ENCODE measurements at regions not wholly inside any gene's neighbourhood (a gene's known extent, or its start where the extent isn't known, plus 50 kb on each side); places are given as distances from the start of the nearest gene placed in this dataset.
"Not testable (repeated sequence)": the region's sequence is repeated elsewhere in the genome, so short reads cannot be mapped to it uniquely, and the experiment has no call there.

DNA sequence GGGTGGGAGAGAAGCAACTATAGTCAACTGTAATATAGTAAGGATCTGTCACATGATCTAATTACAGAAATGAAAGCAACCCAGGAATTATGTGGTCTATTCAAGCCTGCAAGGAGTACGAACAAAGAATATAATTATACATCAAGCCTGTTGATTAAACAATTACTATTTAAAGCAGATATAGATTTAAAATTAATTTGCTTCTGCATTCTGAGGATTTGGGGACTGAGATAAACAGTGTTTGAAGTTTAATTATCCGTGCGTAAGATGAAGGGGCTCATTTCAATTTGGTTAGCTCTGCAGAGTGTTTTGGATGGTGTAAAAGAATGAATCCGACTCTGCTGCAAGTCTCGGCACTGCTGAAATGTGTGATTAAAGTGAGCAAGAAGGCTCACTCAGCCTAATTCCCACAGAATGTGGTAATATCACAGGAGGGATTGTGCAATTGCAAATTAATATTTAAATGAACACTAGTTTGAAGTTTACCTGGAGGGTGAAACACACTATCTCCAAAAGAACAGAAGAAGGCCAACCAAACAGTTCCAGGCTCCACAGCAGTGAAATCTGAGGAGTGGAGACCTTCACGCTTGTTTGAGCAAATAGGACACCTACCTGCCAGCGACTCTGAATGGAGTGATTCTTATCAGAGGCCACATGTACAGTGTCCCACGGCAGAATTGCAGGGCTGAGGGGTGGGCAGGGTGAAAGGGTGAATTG is 420.6 kb upstream of the SLC30A5 start:
- Mint-ChIP-seq H3K27ac (no peak overlapping the region), H3K9me3 (no peaks in the 10 kb centered on the region), H3K36me3 (ENCODE audit: low read depth) (no peaks in the 10 kb centered on the region), H3K4me1 (ENCODE audit: low read depth) (peaks cover 7% of the 10 kb centered on the region), H3K27me3 (no peaks in the 10 kb centered on the region), H3K4me3 (no peak overlapping the region)
- DNase-seq = no peak

DNA sequence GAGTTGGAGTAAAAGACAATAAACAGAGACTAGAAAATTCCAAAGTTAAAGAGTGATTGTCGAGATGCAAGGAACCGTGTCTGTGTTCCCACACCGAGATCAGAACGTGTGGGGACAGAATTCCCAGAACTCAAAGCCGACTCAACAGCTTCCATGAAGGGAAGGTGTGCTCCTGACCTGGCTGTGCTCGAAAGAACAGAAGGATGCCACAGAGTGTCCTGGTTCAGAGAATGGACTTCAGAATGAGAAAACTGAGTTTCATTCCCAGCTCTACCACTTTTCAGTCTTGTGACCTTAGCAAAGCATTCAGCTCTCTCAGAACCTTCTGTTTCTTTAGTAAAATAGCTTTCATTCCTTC is 420.0 kb upstream of the SLC30A5 start:
- Mint-ChIP-seq H3K27ac (no peak overlapping the region), H3K4me1 (ENCODE audit: low read depth) (peaks cover 6% of the 10 kb centered on the region), H3K36me3 (ENCODE audit: low read depth) (no peaks in the 10 kb centered on the region), H3K9me3 (no peaks in the 10 kb centered on the region), H3K4me3 (no peak overlapping the region), H3K27me3 (no peaks in the 10 kb centered on the region)
- no peak for DNase-seq

DNA sequence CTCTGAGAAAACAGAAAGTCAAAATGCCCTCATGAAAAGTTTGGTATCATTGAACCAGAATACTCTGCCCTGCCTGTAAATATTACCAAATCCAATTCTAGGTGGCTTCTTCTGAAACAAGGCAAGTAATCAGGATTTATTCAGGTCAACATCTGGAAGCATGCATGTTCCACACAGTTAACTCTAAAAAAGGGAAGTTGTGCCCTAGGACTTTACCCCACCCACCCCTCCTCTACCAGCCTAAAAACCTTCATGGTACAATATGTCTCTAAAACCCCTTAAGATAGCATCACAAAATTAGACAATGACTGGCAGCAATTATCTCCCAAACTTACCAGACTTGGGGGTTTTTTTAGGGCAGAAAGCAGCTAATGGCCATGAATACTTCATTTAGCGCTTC is 414.8 kb upstream of the SLC30A5 start:
- H3K27me3 Mint-ChIP-seq = no peaks in the 10 kb centered on the region
- H3K9me3 Mint-ChIP-seq = no peaks in the 10 kb centered on the region
- no peaks in the 10 kb centered on the region for H3K36me3 Mint-ChIP-seq (ENCODE audit: low read depth)
- no peak overlapping the region for H3K4me3 Mint-ChIP-seq
- no peak overlapping the region for H3K27ac Mint-ChIP-seq
- no peaks in the 10 kb centered on the region for H3K4me1 Mint-ChIP-seq (ENCODE audit: low read depth)
- DNase-seq = no peak

- no peaks in the 10 kb centered on the region for H3K9me3 Mint-ChIP-seq
- H3K4me3 Mint-ChIP-seq = no peak overlapping the region
- H3K27me3 Mint-ChIP-seq = no peaks in the 10 kb centered on the region
- no peaks in the 10 kb centered on the region for H3K4me1 Mint-ChIP-seq (ENCODE audit: low read depth)
- DNase-seq = no peak
- H3K36me3 Mint-ChIP-seq (ENCODE audit: low read depth) = no peaks in the 10 kb centered on the region
- H3K27ac Mint-ChIP-seq = no peak overlapping the region
These were observed 413.4 kb upstream of the SLC30A5 start for GRCh38 chr5:68680366-68680765.

GRCh38 chr5:68681929-68682328 is 411.9 kb upstream of the SLC30A5 start:
- no peaks in the 10 kb centered on the region for H3K27me3 Mint-ChIP-seq
- no peak overlapping the region for H3K4me3 Mint-ChIP-seq
- DNase-seq = no peak
- H3K27ac Mint-ChIP-seq = no peak overlapping the region
- no peaks in the 10 kb centered on the region for H3K4me1 Mint-ChIP-seq (ENCODE audit: low read depth)
- H3K9me3 Mint-ChIP-seq = no peaks in the 10 kb centered on the region
- H3K36me3 Mint-ChIP-seq (ENCODE audit: low read depth) = no peaks in the 10 kb centered on the region

GRCh38 chr5:68682400-68683160 is 411.2 kb upstream of the SLC30A5 start:
- Mint-ChIP-seq H3K9me3 (no peaks in the 10 kb centered on the region), H3K36me3 (ENCODE audit: low read depth) (no peaks in the 10 kb centered on the region), H3K4me1 (ENCODE audit: low read depth) (no peaks in the 10 kb centered on the region), H3K27me3 (no peaks in the 10 kb centered on the region), H3K4me3 (no peak overlapping the region), H3K27ac (no peak overlapping the region)
- DNase-seq = no peak

DNA sequence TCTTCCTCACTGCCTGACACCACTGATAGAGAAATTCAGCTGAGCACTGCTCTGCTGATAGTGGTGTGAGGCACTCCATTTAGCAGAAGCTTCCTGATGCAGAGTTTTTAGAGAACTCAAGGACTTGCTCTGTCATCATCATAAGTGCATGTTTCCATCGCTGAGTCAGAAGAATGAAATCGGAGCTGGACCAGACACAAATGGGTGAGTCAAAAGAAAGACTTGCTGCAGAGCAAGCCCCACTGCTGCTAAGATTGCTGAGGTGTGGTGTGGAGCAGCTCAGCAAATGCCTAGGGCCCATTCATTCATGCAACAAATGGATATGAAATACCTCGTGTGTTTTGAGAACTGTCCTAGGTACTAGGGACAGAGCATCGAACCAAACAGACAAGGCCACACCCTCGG is 410.2 kb upstream of the SLC30A5 start:
- no peak for DNase-seq
- H3K4me1 Mint-ChIP-seq (ENCODE audit: low read depth) = no peaks in the 10 kb centered on the region
- no peaks in the 10 kb centered on the region for H3K9me3 Mint-ChIP-seq
- no peak overlapping the region for H3K27ac Mint-ChIP-seq
- H3K36me3 Mint-ChIP-seq (ENCODE audit: low read depth) = no peaks in the 10 kb centered on the region
- no peaks in the 10 kb centered on the region for H3K27me3 Mint-ChIP-seq
- H3K4me3 Mint-ChIP-seq = no peak overlapping the region

DNA sequence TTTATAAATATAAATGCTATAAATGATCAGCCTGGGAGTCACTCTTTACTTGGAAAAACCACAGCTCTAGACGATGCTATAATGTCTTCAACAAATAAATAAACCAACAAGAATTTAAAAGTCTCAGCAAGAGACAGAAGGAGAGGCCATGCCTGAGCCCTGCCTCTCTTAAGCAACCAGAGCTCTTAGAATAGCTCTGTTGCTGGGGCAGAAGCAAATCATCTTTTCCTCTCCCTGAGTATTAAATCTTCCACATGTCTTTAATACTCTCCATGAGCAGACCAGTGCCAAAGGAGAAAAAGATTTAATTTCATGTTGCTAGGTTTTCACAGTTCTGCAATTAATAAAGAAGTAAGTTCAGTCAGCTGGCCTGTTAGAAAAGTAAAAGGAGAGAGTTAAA is 408.0 kb upstream of the SLC30A5 start:
- no peak for DNase-seq
- Mint-ChIP-seq H3K27me3 (no peaks in the 10 kb centered on the region), H3K9me3 (no peaks in the 10 kb centered on the region), H3K4me1 (ENCODE audit: low read depth) (no peaks in the 10 kb centered on the region), H3K27ac (no peak overlapping the region), H3K4me3 (no peak overlapping the region), H3K36me3 (ENCODE audit: low read depth) (no peaks in the 10 kb centered on the region)

- no peak overlapping the region for H3K27ac Mint-ChIP-seq
- no peak for DNase-seq
- peaks cover 9% of the 10 kb centered on the region for H3K9me3 Mint-ChIP-seq
- no peaks in the 10 kb centered on the region for H3K36me3 Mint-ChIP-seq (ENCODE audit: low read depth)
- H3K27me3 Mint-ChIP-seq = no peaks in the 10 kb centered on the region
- no peaks in the 10 kb centered on the region for H3K4me1 Mint-ChIP-seq (ENCODE audit: low read depth)
- no peak overlapping the region for H3K4me3 Mint-ChIP-seq
These were observed 405.3 kb upstream of the SLC30A5 start for GRCh38 chr5:68688547-68688946.

DNA sequence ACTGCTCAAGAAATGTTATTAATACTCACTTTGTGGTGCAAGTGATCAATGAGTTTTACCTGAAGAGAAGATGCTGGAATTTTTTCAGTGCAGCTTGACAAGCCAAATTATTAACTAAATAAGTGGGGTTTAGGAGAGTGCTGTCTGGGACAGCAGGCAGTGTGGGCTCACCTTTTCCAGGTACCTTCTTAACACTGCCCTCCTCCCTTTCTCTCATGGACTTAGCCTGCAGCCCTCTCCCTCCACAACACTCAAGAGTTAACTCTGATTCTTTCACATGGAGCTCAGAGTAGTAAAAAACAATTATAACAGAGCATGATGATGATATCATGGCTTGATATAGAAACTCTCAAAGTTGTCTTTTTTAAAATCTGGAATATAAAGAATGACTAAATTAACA is 404.8 kb upstream of the SLC30A5 start:
- no peak overlapping the region for H3K4me3 Mint-ChIP-seq
- H3K36me3 Mint-ChIP-seq (ENCODE audit: low read depth) = no peaks in the 10 kb centered on the region
- H3K9me3 Mint-ChIP-seq = peaks cover 9% of the 10 kb centered on the region
- H3K27me3 Mint-ChIP-seq = no peaks in the 10 kb centered on the region
- H3K4me1 Mint-ChIP-seq (ENCODE audit: low read depth) = no peaks in the 10 kb centered on the region
- DNase-seq = no peak
- no peak overlapping the region for H3K27ac Mint-ChIP-seq

DNA sequence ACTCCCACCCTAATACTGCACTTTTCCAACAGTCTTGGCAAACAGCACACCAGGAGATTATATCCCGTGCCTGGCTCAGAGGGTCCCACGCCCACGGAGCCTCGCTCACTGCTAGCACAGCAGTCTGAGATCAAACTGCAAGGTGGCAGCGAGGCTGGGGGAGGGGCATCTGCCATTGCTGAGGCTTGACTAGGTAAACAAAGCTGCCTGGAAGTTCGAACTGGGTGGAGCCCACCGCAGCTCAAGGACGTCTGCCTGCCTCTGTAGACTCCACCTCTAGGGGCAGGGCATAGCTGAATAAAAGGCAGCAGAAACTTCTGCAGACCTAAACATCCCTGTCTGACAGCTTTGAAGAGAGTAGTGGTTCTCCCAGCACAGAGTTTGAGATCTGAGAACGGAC is 401.9 kb upstream of the SLC30A5 start:
- H3K27ac Mint-ChIP-seq; H3K4me1 Mint-ChIP-seq (ENCODE audit: low read depth); H3K27me3 Mint-ChIP-seq; H3K36me3 Mint-ChIP-seq (ENCODE audit: low read depth); H3K9me3 Mint-ChIP-seq; DNase-seq; H3K4me3 Mint-ChIP-seq: not testable (repeated sequence)

GRCh38 chr5:68698025-68698940 is 395.5 kb upstream of the SLC30A5 start:
- Mint-ChIP-seq H3K27me3 (no peaks in the 10 kb centered on the region), H3K4me3 (no peak overlapping the region), H3K4me1 (ENCODE audit: low read depth) (no peaks in the 10 kb centered on the region), H3K36me3 (ENCODE audit: low read depth) (no peaks in the 10 kb centered on the region), H3K27ac (no peak overlapping the region), H3K9me3 (no peaks in the 10 kb centered on the region)
- no peak for DNase-seq

DNA sequence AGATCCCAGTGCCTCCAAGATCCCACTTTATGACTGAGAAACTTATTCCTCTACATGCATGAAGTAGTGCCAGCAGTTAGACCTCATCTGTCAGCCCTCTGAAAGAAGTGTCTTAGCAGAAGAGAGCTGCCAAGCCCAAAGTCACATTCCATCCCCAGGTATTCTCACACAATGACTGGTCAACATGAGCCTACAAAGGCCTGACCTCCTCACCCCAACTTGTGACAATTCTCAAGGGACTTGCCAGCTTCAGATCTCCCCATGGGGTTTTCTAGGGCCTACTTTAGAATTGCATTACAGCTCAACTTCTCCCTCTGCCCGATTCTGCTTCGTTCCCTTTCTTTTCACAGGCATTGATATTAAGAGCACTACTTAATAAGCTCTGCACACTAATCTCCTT is 393.8 kb upstream of the SLC30A5 start:
- Mint-ChIP-seq H3K27ac (no peak overlapping the region), H3K36me3 (ENCODE audit: low read depth) (no peaks in the 10 kb centered on the region), H3K4me3 (no peak overlapping the region), H3K27me3 (no peaks in the 10 kb centered on the region), H3K4me1 (ENCODE audit: low read depth) (no peaks in the 10 kb centered on the region), H3K9me3 (no peaks in the 10 kb centered on the region)
- DNase-seq = no peak

DNA sequence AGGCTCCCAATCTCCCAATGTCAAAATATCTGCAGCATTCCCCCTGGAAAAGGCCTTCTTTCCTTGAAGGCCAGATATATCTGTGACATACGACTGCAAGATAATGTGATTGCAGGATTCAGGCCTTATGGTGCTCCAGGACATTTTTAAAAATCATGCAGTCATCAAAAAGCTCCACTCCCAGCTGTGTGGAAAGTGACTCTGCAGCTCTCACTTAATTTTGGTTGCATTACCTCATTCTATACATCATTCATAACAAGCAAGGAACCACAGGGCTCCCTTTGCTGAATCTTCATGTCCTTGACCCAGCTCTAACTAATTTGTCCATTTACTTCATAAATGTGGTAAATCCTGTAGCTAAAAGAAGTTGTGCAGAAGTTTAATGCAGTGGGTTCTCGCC is 386.2 kb upstream of the SLC30A5 start:
- Mint-ChIP-seq H3K27me3 (no peaks in the 10 kb centered on the region), H3K4me3 (no peak overlapping the region), H3K36me3 (ENCODE audit: low read depth) (no peaks in the 10 kb centered on the region), H3K4me1 (ENCODE audit: low read depth) (peaks cover 23% of the 10 kb centered on the region), H3K27ac (no peak overlapping the region), H3K9me3 (no peaks in the 10 kb centered on the region)
- DNase-seq = no peak
